MM.1S (cell line): ENCODE measurements at regions not wholly inside any gene's neighbourhood (a gene's known extent, or its start where the extent isn't known, plus 50 kb on each side); places are given as distances from the start of the nearest gene placed in this dataset.
"Not testable (repeated sequence)": the region's sequence is repeated elsewhere in the genome, so short reads cannot be mapped to it uniquely, and the experiment has no call there.

Experiments
- DNase-seq: peaks from one replicate; pipeline ENCODE4 v3.0.0-alpha.2; 2015
- H2AFZ ChIP-seq: fragments of 300-600 bp; sonication (generic); 2 replicates; pipeline ENCODE4 v1.6.0; 2016; ENCODE audit warnings: antibody characterized with exemption, low read length
- H3F3A ChIP-seq: fragments of 300-600 bp; sonication (generic); 2 replicates; pipeline ENCODE4 v1.6.1; 2016; ENCODE audit warnings: mild to moderate bottlenecking, antibody characterized with exemption, low read length, moderate library complexity, mixed read lengths; ENCODE audit not compliant: insufficient read depth
- H3K27ac ChIP-seq: fragments of 300-600 bp; sonication (generic); 2 replicates; pipeline ENCODE4 v1.5.1; 2016; ENCODE audit warnings: mild to moderate bottlenecking, low read length
- H3K27me3 ChIP-seq: fragments of 300-600 bp; sonication (generic); replicated peaks from 2 replicates; pipeline ENCODE4 v1.6.0; 2016; ENCODE audit warnings: low read length; ENCODE audit not compliant: insufficient read depth
- H3K36me3 ChIP-seq: fragments of 300-600 bp; sonication (generic); replicated peaks from 2 replicates; pipeline ENCODE4 v1.6.1; 2016; ENCODE audit warnings: mild to moderate bottlenecking, low read length, mixed read lengths; ENCODE audit not compliant: insufficient read depth
- H3K4me1 ChIP-seq: fragments of 300-600 bp; sonication (generic); 2 replicates; pipeline ENCODE4 v1.6.1; 2016; ENCODE audit warnings: low read length, mixed read lengths
- H3K4me2 ChIP-seq: fragments of 300-600 bp; sonication (generic); 2 replicates; pipeline ENCODE4 v1.6.0; 2016; ENCODE audit warnings: low read depth, low read length
- H3K4me3 ChIP-seq: fragments of 300-600 bp; sonication (generic); 2 replicates; pipeline ENCODE4 v1.5.1; 2016; ENCODE audit warnings: low read length, mixed read lengths
- H3K79me2 ChIP-seq: fragments of 300-600 bp; sonication (generic); 2 replicates; pipeline ENCODE4 v1.6.1; 2016; ENCODE audit warnings: mixed run types, low read length, mixed read lengths
- H3K9ac ChIP-seq: fragments of 300-600 bp; sonication (generic); 2 replicates; pipeline ENCODE4 v1.6.1; 2016; ENCODE audit warnings: low read length, mixed read lengths
- H3K9me2 ChIP-seq: fragments of 300-600 bp; sonication (generic); replicated peaks from 2 replicates; pipeline ENCODE4 v1.6.1; 2016; ENCODE audit warnings: mild to moderate bottlenecking, low read length, mixed read lengths; ENCODE audit not compliant: insufficient read depth
- H3K9me3 ChIP-seq: fragments of 300-600 bp; sonication (generic); replicated peaks from 2 replicates; pipeline ENCODE4 v1.6.1; 2016; ENCODE audit warnings: mild to moderate bottlenecking, low read length, mixed read lengths; ENCODE audit not compliant: insufficient read depth
- H4K20me1 ChIP-seq: fragments of 300-600 bp; sonication (generic); 2 replicates; pipeline ENCODE4 v1.6.1; 2016; ENCODE audit warnings: mild to moderate bottlenecking, low read length, moderate library complexity, mixed read lengths; ENCODE audit not compliant: insufficient read depth
- EZH2 ChIP-seq: fragments of 300-600 bp; sonication (generic); optimal IDR thresholded peaks from 2 replicates; pipeline ENCODE3; 2017; ENCODE audit warnings: low read depth, mild to moderate bottlenecking, antibody characterized with exemption, low read length, mixed read lengths
- EZH2phosphoT487 ChIP-seq: fragments of 300-600 bp; sonication (generic); IDR thresholded peaks from 2 replicates; pipeline ENCODE4 v1.6.1; 2018; ENCODE audit warnings: antibody characterized with exemption, low read length
- TF ChIP-seq, protein P1 (sequence below): fragments of 300-600 bp; sonication (generic); IDR thresholded peaks from 2 replicates; pipeline ENCODE4 v1.5.1; 2016; ENCODE audit warnings: antibody characterized with exemption, low read length, mixed read lengths

GRCh38 chr3:95586754-95587153 is 1227.6 kb upstream of the EPHA6 start:
- Histone ChIP-seq H2AFZ (no peak overlapping the region), H3K4me2 (no peak overlapping the region), H3K27me3 (no peaks in the 10 kb centered on the region), H3K9ac (no peak overlapping the region), H3K4me1 (no peaks in the 10 kb centered on the region), H3F3A (no peaks in the 10 kb centered on the region), H3K4me3 (no peak overlapping the region), H3K9me2 (no peaks in the 10 kb centered on the region), H3K79me2 (no peaks in the 10 kb centered on the region), H3K9me3 (no peaks in the 10 kb centered on the region), H4K20me1 (no peaks in the 10 kb centered on the region), H3K36me3 (no peaks in the 10 kb centered on the region), H3K27ac (no peak overlapping the region)
- DNase-seq: no peak
- TF ChIP-seq EZH2phosphoT487 (no peak), EZH2 (no peak)
- TF ChIP-seq, protein P1, sequence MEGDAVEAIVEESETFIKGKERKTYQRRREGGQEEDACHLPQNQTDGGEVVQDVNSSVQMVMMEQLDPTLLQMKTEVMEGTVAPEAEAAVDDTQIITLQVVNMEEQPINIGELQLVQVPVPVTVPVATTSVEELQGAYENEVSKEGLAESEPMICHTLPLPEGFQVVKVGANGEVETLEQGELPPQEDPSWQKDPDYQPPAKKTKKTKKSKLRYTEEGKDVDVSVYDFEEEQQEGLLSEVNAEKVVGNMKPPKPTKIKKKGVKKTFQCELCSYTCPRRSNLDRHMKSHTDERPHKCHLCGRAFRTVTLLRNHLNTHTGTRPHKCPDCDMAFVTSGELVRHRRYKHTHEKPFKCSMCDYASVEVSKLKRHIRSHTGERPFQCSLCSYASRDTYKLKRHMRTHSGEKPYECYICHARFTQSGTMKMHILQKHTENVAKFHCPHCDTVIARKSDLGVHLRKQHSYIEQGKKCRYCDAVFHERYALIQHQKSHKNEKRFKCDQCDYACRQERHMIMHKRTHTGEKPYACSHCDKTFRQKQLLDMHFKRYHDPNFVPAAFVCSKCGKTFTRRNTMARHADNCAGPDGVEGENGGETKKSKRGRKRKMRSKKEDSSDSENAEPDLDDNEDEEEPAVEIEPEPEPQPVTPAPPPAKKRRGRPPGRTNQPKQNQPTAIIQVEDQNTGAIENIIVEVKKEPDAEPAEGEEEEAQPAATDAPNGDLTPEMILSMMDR: no peak

DNA sequence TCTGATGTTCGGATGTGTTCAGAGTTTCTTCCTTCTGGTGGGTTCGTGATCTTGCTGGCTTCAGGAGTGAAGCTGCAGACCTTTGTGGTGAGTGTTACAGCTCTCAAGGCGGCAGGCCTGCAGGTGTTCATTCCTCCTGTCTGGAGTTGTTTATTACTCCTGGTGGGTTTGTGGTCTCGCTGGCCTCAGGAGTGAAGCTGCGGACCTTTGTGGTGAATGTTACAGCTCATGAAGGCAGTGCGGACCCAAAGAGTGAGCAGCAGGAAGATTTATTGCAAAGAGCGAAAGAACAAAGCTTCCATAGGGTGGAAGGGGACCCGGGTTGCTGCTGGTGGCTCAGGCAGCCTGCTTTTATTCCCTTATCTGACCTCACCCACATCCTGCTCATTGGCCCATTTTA is 1226.8 kb upstream of the EPHA6 start:
- not testable (repeated sequence) for H2AFZ ChIP-seq, H3K27ac ChIP-seq, H3K27me3 ChIP-seq, H3F3A ChIP-seq, DNase-seq, H4K20me1 ChIP-seq, H3K9me2 ChIP-seq, H3K4me2 ChIP-seq, H3K9me3 ChIP-seq, H3K4me1 ChIP-seq, H3K36me3 ChIP-seq, H3K4me3 ChIP-seq, H3K9ac ChIP-seq, H3K79me2 ChIP-seq

GRCh38 chr3:95588473-95588872 is 1225.9 kb upstream of the EPHA6 start:
- H3K36me3 ChIP-seq: no peaks in the 10 kb centered on the region
- no peak for DNase-seq
- no peak for TF ChIP-seq EZH2
- TF ChIP-seq, protein P1: no peak
- TF ChIP-seq EZH2phosphoT487: no peak
- H2AFZ ChIP-seq: no peak overlapping the region
- no peaks in the 10 kb centered on the region for H3K27me3 ChIP-seq
- H3K4me2 ChIP-seq: no peak overlapping the region
- no peaks in the 10 kb centered on the region for H3K9me2 ChIP-seq
- H3K9ac ChIP-seq: no peak overlapping the region
- H3K27ac ChIP-seq: no peak overlapping the region
- no peaks in the 10 kb centered on the region for H4K20me1 ChIP-seq
- H3K4me1 ChIP-seq: no peaks in the 10 kb centered on the region
- no peaks in the 10 kb centered on the region for H3F3A ChIP-seq
- H3K4me3 ChIP-seq: no peak overlapping the region
- no peaks in the 10 kb centered on the region for H3K79me2 ChIP-seq
- no peaks in the 10 kb centered on the region for H3K9me3 ChIP-seq

DNA sequence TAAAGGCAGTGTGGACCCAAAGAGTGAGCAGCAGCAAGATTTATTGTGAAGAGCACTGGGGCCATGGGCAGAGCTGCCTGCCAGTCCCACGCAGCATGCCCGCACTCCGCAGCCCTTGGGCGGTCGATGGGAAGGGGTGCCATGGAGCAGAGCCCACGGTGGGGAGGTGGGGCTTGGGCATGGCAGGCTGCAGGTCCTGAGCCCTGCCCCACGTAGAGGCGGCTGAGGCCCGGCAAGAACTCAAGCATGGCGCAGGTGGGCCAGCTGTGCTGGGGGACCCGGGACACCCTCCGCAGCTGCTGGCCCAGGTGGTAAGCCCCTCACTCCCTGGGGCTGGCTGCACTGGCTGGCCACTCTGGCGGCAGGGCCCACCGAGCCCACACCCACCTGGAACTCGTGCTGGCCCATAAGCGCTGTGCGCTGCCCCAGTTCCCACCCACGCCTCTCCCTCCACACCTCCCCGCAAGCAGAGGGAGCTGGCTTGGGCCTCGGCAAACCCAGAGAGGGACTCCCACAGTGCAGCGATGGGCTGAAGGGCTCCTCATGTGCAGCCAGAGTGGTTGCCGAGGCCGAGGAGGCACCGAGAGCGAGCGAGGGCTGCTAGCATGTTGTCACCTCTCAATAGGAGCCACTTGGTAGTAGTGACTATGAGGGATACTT is 1218.8 kb upstream of the EPHA6 start:
- Histone ChIP-seq H3K4me3 (no peak overlapping the region), H3K9me2 (no peaks in the 10 kb centered on the region), H3K79me2 (no peaks in the 10 kb centered on the region), H3K27ac (no peak overlapping the region), H3K9ac (no peak overlapping the region), H3K4me2 (no peak overlapping the region), H4K20me1 (no peaks in the 10 kb centered on the region), H2AFZ (no peak overlapping the region), H3K36me3 (no peaks in the 10 kb centered on the region), H3K4me1 (no peaks in the 10 kb centered on the region), H3K9me3 (no peaks in the 10 kb centered on the region), H3K27me3 (no peaks in the 10 kb centered on the region), H3F3A (no peaks in the 10 kb centered on the region)
- no peak for DNase-seq
- no peak for TF ChIP-seq EZH2
- no peak for TF ChIP-seq EZH2phosphoT487
- TF ChIP-seq, protein P1: no peak
